GM12864 (cell line): ENCODE measurements at regions not wholly inside any gene's neighbourhood (a gene's known extent, or its start where the extent isn't known, plus 50 kb on each side); places are given as distances from the start of the nearest gene placed in this dataset.
"Not testable (repeated sequence)": the region's sequence is repeated elsewhere in the genome, so short reads cannot be mapped to it uniquely, and the experiment has no call there.

Source experiments
- DNase-seq: peaks from one replicate; pipeline ENCODE4 v3.0.0-alpha.2; 2011; ENCODE audit warnings: low read depth
- H3K4me3 ChIP-seq: 2 replicates; pipeline ENCODE4 v1.5.1; 2011; ENCODE audit warnings: mild to moderate bottlenecking, low read depth, low read length, control low read depth
- TF ChIP-seq, protein P1 (sequence below): IDR thresholded peaks from 2 replicates; pipeline ENCODE4 v1.5.1; 2011; ENCODE audit warnings: low read depth, mild to moderate bottlenecking, moderate library complexity, low read length, control low read depth, inconsistent platforms; ENCODE audit errors: missing control alignments

DNA sequence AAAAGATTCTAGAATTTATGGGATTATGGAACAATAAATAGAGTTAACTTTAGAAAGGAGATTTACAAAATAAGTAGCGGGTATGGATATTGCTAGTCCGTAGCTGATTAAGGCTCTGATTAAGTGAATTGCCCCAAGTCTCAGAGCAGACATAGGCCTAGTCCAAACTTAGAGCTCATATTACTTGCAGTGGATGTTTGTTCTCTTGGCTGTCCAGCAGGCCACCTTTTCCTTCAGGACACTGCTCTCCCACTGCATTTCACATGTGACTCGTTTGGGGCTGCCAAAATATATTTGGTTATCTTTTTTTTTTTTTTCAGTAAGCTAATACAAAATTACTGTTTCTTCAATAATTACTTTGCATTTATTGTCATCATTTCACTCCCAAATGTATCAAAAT, 76.6 kb downstream of the ARRDC3 start:
- no peak overlapping the region for H3K4me3 ChIP-seq
- TF ChIP-seq, protein P1, sequence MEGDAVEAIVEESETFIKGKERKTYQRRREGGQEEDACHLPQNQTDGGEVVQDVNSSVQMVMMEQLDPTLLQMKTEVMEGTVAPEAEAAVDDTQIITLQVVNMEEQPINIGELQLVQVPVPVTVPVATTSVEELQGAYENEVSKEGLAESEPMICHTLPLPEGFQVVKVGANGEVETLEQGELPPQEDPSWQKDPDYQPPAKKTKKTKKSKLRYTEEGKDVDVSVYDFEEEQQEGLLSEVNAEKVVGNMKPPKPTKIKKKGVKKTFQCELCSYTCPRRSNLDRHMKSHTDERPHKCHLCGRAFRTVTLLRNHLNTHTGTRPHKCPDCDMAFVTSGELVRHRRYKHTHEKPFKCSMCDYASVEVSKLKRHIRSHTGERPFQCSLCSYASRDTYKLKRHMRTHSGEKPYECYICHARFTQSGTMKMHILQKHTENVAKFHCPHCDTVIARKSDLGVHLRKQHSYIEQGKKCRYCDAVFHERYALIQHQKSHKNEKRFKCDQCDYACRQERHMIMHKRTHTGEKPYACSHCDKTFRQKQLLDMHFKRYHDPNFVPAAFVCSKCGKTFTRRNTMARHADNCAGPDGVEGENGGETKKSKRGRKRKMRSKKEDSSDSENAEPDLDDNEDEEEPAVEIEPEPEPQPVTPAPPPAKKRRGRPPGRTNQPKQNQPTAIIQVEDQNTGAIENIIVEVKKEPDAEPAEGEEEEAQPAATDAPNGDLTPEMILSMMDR, result no peak
- DNase-seq, result no peak

DNA sequence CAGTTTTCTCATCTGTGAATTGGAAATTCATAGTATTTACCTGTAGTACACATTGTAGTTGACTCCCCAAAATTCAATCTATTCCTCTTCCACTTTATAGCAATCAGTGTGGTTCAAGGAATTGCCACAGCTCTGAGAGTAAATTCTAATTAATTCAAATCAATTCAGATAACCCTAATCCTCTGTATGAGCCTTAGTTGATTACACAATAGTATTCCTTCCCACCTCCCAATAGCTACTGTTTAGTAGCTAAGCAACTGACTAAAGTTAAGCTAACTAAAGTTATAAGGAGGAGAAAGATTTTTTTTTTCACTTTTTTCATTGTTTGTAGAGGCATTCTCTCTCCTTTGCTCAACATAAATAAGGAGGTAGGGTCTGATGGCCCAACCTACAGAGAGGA, 77.5 kb downstream of the ARRDC3 start:
- no peak for DNase-seq
- H3K4me3 ChIP-seq, result no peak overlapping the region
- TF ChIP-seq, protein P1, result no peak

DNA sequence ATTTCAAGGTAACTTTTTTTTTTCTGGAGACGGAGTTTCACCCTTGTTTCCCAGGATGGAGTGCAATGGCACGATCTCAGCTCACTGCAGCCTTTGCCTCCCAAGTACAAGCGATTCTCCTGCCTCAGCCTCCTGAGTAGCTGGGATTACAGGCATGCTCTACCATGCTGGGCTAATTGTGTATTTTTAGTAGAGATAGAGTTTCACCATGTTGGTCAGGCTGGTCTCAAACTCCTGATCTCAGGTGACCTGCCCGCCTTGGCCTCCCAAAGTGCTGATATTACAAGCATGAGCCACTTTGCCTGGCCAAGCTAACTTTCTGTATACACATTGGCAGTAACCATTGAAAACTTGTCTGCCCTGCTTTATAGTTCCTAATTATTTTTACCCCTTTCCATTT, 79.1 kb downstream of the ARRDC3 start:
- H3K4me3 ChIP-seq, DNase-seq: not testable (repeated sequence)

DNA sequence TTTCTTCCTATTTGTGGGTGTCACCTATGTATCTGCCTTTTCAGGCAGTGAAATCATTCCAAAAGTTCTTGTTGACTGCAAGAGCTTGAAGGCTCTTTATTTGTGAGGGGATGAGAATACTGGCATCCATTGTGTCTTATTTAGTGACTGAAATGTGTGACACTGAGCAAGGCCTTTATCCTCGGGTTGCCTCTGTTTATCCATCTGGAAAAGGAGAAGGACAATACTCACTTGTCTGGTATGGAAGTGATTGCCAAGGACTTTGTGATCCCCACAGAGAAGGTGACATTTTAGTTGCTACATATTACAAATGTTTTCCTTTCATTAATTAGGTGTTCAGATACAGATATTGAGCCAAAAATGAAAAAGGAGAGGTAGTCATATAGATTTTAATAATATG, 80.2 kb downstream of the ARRDC3 start:
- TF ChIP-seq, protein P1, result no peak
- DNase-seq, result no peak
- H3K4me3 ChIP-seq, result no peak overlapping the region

DNA sequence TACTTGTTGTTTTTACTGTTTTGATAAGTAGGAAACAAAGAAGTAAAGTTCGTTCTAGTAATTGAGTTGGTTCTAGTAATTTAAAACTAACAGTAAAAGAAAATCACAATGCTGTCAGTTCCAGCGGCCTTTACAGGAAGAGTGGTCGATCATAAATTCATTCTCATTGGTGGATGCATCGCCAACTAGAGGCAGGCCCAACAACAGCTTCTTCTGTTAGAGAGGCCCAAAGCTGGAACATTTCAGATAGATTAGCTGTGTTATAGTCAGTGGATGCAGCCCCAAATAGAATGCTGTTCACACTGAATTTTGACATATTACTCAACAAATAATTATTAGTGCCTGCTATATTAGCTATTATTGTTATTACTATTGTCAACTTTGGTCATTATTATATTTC, 80.8 kb downstream of the ARRDC3 start:
- TF ChIP-seq, protein P1, result peak; percentile 28
- H3K4me3 ChIP-seq, result no peak overlapping the region
- no peak for DNase-seq

DNA sequence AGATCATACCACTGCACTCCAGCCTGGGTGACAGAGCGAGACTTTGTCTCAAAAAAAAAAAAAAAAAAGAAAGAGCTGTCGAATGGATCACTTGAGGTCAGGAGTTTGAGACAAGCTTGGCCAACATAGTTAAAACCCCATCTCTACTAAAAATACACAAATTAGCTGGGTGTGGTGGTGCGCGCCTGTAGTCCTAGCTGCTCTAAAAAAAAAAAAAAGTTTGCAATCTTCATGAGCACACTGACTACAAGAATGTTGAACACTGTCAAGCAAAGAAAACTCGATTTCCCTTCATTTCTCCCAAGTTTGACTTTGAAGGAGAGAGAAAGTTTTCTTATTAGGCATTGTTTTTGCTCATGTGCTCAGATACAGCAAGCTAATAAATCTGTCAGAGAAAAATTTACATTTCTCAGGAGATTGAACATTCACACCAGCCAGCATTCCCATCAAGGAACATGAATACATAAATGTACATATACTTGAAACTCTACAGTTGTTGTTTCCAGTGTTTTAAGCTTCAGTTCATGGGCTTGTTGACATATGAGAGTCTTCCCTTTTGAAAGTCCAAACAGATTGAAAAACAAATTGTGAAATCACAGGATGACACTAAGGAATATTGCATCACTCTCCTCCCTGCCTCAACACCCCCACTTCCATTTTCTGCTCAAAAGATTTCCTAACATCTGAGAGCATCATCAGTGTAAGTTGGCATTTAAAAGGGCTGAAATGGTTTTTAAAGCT, 81.8 kb downstream of the ARRDC3 start:
- no peak for DNase-seq
- TF ChIP-seq, protein P1, result no peak
- no peak overlapping the region for H3K4me3 ChIP-seq

DNA sequence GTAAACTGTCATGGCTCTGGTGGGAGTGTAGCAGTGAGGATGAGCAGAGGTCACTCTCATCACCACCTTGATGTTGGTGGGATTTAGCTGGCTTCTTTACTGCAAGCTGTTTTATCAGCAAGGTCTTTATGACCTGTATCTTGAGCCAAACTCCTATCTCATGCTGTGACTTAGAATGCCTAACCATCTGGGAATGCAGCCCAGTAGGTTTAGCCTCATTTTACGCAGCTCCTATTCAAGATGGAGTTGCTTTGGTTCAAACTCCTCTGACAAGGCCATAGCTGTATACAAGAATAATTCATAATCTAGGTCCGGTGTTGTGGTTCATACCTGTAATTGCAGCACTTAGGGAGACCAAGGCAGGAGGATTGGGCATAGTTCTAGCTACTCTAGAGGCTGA, 85.1 kb downstream of the ARRDC3 start:
- H3K4me3 ChIP-seq, result no peak overlapping the region
- TF ChIP-seq, protein P1, result no peak
- no peak for DNase-seq
